Panc1 (cell line): ENCODE measurements at regions not wholly inside any gene's neighbourhood (a gene's known extent, or its start where the extent isn't known, plus 50 kb on each side); places are given as distances from the start of the nearest gene placed in this dataset.
"Not testable (repeated sequence)": the region's sequence is repeated elsewhere in the genome, so short reads cannot be mapped to it uniquely, and the experiment has no call there.

Experiments used
- ATAC-seq: fragments of 200-7000 bp; cut with Tn5 transposase; 2 replicates; pipeline ENCODE4 v1.9.1; 2020; ENCODE audit warnings: mild to moderate bottlenecking, moderate library complexity
- BruUV-seq: library from RNA; stranded (reverse); fragments of 400-500 nt; replicated peaks from 2 replicates; lab custom pipeline; 2021; lab: Mats Ljungman, UMichigan
- CTCF ChIA-PET: fragments of 300-600 bp; sonication (Branson Sonifier 250); formaldehyde crosslinking; loops from one replicate; lab custom pipeline; 2022; ENCODE audit warnings: antibody characterized with exemption; lab: Charles Lee
- POLR2A ChIA-PET: fragments of 300-600 bp; sonication (Branson Sonifier 250); formaldehyde crosslinking; loops from one replicate; lab custom pipeline; 2022; ENCODE audit warnings: antibody characterized with exemption; lab: Charles Lee
- DNase-seq: peaks from one replicate; pipeline ENCODE4 v3.0.0-alpha.2; 2010; ENCODE audit warnings: low read depth, low spot score
- H3K27ac ChIP-seq: 2 replicates; pipeline ENCODE4 v1.5.1; 2011; ENCODE audit warnings: mild to moderate bottlenecking, low read length, inconsistent platforms
- H3K27me3 ChIP-seq: fragments of 200-500 bp; sonication (Bioruptor generic); 2 replicates; pipeline ENCODE4 v1.6.0; 2014; ENCODE audit warnings: low read length, inconsistent platforms; ENCODE audit not compliant: control insufficient read depth, insufficient read depth
- H3K36me3 ChIP-seq: fragments of 200-500 bp; sonication (Bioruptor generic); 2 replicates; pipeline ENCODE4 v1.5.1; 2014; ENCODE audit warnings: inconsistent platforms, mild to moderate bottlenecking, low read length, moderate library complexity; ENCODE audit not compliant: control insufficient read depth, insufficient read depth
- H3K4me1 ChIP-seq: 2 replicates; pipeline ENCODE4 v1.5.1; 2011; ENCODE audit warnings: inconsistent platforms, mild to moderate bottlenecking, low read length, moderate library complexity; ENCODE audit not compliant: control insufficient read depth, insufficient read depth
- H3K4me3 ChIP-seq, 2 experiments: 2 replicates each; pipeline ENCODE4 v1.5.1; 2011 to 2012; ENCODE audit warnings: low read depth in 2 of 2, low read length in 2 of 2, mild to moderate bottlenecking in 2 of 2, inconsistent platforms in 1 of 2, moderate library complexity in 1 of 2
- H3K9me3 ChIP-seq: fragments of 200-500 bp; sonication (Bioruptor generic); 2 replicates; pipeline ENCODE4 v1.5.1; 2014; ENCODE audit warnings: low read depth, mild to moderate bottlenecking, inconsistent platforms, low read length, moderate library complexity; ENCODE audit not compliant: control insufficient read depth, insufficient read depth
- in situ Hi-C: cut with HindIII; loops from 2 replicates; pipeline ENCODE4 v1.10.0; 2016; ENCODE audit warnings: low sequenced_read_pairs, low pct_unique_long_range_greater_than_20kb
- intact Hi-C: fragments of 100-400 bp; cut with micrococcal nuclease; formaldehyde crosslinking; loops from one replicate; pipeline ENCODE4 v1.10.0; 2022; ENCODE audit not compliant: unreplicated experiment

- POLR2A ChIA-PET, H3K36me3 ChIP-seq, H3K27ac ChIP-seq, H3K9me3 ChIP-seq, H3K27me3 ChIP-seq, H3K4me3 ChIP-seq, ATAC-seq, DNase-seq, intact Hi-C loops, in situ Hi-C loops, H3K4me1 ChIP-seq, CTCF ChIA-PET, BruUV-seq: not testable (repeated sequence)
Measured at GRCh38 chr2:91559886-91560614, 2868.6 kb downstream of the RPIA start.

GRCh38 chr2:91562184-91562583 is 2870.7 kb downstream of the RPIA start:
- not testable (repeated sequence) for ATAC-seq, DNase-seq

GRCh38 chr2:91564700-91565099 is 2873.2 kb downstream of the RPIA start:
- H3K4me1 ChIP-seq, ATAC-seq, in situ Hi-C loops, POLR2A ChIA-PET, H3K36me3 ChIP-seq, H3K27me3 ChIP-seq, DNase-seq, CTCF ChIA-PET, H3K4me3 ChIP-seq, H3K9me3 ChIP-seq, BruUV-seq, intact Hi-C loops, H3K27ac ChIP-seq: not testable (repeated sequence)

More at GRCh38 chr2:91562184-91562583, 2870.7 kb downstream of the RPIA start:
- CTCF ChIA-PET, H3K36me3 ChIP-seq, H3K27me3 ChIP-seq, POLR2A ChIA-PET, H3K9me3 ChIP-seq, H3K4me1 ChIP-seq, in situ Hi-C loops, intact Hi-C loops, H3K27ac ChIP-seq, BruUV-seq, H3K4me3 ChIP-seq: not testable (repeated sequence)

GRCh38 chr2:91565689-91566430 is 2874.4 kb downstream of the RPIA start:
- H3K4me1 ChIP-seq, DNase-seq, H3K4me3 ChIP-seq, CTCF ChIA-PET, H3K36me3 ChIP-seq, in situ Hi-C loops, POLR2A ChIA-PET, BruUV-seq, H3K27ac ChIP-seq, H3K9me3 ChIP-seq, ATAC-seq, intact Hi-C loops, H3K27me3 ChIP-seq: not testable (repeated sequence)

GRCh38 chr2:91566611-91567010 is 2875.1 kb downstream of the RPIA start:
- H3K36me3 ChIP-seq, CTCF ChIA-PET, in situ Hi-C loops, DNase-seq, intact Hi-C loops, ATAC-seq, H3K9me3 ChIP-seq, BruUV-seq, H3K27me3 ChIP-seq, H3K4me3 ChIP-seq, H3K27ac ChIP-seq, H3K4me1 ChIP-seq, POLR2A ChIA-PET: not testable (repeated sequence)

GRCh38 chr2:91567546-91568335 is 2876.3 kb downstream of the RPIA start:
- H3K27me3 ChIP-seq, POLR2A ChIA-PET, in situ Hi-C loops, H3K27ac ChIP-seq, H3K4me1 ChIP-seq, H3K4me3 ChIP-seq, H3K36me3 ChIP-seq, BruUV-seq, intact Hi-C loops, CTCF ChIA-PET, DNase-seq, H3K9me3 ChIP-seq, ATAC-seq: not testable (repeated sequence)
